T-helper 2 cell treated with Interferon-gamma antibody and Interleukin-4, amounts not matched to agents 100 ng/mL and 5 ng/mL, for 36 hours (primary cell): ENCODE measurements at regions not wholly inside any gene's neighbourhood (a gene's known extent, or its start where the extent isn't known, plus 50 kb on each side); places are given as distances from the start of the nearest gene placed in this dataset.
"Not testable (repeated sequence)": the region's sequence is repeated elsewhere in the genome, so short reads cannot be mapped to it uniquely, and the experiment has no call there.

ENCODE experiments used
- intact Hi-C: fragments of 100-400 bp; cut with micrococcal nuclease; formaldehyde crosslinking; loops from one replicate; pipeline ENCODE4 v1.15.1; 2023

DNA sequence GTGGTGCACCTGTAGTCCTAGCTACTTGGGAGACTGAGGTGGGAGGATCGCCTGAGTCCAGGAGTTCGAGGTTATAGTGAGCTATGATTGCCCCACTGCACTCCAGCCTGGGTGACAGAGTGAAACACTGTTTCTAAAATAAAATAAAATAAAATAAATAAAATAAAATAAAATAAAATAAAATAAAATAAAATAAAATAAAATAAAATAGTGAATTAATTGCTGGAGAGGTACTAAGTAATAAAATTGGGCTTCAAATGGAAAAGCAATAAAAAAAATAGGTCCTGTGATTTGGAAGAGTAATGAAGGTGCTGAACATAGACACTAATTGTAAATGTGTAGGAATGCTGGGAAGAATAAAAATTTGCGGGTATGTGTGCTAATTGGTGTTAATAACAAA is 126.2 kb upstream of the KLF12 start:
- intact Hi-C loops: not testable (repeated sequence)

DNA sequence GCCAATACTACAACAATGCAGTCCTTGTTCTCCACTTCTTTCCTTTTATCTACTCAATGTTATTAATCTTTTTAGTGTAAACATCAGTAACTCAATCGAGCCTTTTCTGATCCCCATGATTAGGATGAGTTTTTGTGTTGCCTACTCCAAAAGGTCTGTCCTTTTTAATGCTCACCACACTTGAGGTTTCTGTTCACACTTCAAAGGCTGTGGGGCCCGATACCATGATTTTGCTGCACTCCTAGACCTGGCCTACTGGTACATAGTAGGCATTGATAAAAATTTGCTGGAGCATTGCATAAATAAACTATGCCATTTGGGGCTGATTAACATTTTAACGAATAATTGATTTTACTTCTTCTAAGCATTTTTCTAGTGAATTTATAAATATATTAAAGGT is 125.4 kb upstream of the KLF12 start:
- intact Hi-C loops: no loop called here

DNA sequence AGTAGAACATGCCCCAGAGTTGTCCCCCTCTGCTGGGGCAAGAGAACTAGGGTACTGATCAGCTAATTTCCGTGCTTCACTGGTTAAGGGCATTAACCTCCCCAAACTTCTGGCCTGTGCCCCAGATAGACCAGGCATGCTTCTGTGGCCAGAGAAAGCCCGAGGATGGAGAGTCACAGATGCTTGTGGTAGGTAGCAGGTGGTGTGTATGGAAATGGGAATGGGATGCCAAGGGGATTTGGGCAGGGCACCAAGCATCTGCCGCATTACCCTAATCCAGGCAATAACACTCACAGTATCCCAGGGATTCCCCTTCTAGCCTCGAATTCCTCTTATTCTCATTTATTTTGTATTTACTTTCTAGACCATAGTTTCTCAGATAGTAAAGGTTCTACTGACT is 124.8 kb upstream of the KLF12 start:
- intact Hi-C loops: no loop called here

DNA sequence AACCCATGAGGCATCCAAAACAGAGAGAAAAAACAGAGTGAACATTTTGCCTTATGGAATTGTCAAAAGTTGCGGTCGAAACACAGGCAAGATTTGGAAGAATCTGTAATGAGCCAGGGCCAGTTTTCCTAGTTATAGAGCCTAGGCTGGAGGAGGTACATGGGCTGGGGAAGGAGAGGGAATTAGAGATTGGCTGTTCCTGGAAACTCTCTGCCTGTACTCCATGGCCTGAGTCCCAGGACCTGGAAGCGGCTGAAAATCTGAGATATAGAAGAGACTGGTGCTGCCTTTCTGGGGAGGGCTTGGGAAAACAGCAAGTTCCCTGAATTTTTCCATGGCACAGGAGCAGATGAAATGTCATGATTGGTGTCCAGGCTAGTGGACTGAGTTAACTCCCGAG is 122.8 kb upstream of the KLF12 start:
- intact Hi-C loops: no loop called here

DNA sequence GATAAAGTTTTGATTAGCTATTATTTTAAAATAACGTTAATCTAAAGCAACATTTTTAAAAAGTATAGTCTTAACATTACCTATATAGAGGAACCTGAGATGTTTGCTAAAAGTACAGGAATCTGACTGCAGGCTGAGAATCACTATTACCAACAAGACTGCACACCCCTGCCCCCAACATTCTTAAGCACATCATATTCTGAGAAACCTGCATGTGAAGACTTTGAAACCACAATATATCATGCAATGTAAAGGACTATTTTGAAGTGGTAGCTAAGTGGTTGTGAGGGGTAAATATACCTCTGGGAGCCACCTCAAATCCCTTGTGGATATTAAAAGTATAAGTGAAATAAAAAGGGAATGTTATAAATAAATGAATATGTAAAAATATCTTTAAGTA is 119.0 kb upstream of the KLF12 start:
- intact Hi-C loops: loop anchor here (1.0 kb wide), 1 partner anchor 9 kb away; no protein-coding TSS in a partner anchor

DNA sequence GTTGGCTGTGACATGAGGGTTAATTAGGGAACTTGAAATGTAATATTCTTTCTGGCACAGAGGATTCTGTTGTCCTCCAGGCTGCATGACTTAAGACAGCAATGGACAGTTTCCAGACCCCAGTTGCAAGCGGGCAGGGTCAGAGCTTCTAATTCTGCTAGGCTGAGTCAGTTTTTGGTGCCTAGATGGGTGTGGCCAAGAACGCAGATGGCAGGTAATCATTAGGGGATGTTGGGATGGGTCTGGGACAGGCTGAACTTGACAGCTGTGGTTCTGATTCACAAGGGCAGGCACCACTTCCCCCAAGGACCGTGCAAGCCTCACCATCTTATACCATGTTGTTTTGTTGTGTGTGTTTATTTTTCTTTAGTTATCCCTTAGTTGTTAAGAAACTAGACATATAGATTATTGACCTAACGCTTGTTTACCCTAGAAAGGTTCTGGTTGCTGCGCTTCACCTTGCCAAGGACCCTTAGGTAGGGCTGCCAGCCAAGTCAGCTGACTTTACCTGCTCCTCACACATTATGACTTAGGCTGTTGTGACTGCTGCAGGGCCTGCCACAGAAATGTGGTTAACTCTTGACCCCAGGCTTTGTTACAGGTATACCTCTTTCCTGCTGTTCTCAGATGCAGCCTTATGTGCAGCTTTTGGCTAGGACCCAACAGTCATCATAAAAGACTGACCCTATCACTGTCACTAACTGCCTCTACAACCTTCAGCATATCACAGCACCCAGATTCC is 117.7 kb upstream of the KLF12 start:
- intact Hi-C loops: no loop called here

DNA sequence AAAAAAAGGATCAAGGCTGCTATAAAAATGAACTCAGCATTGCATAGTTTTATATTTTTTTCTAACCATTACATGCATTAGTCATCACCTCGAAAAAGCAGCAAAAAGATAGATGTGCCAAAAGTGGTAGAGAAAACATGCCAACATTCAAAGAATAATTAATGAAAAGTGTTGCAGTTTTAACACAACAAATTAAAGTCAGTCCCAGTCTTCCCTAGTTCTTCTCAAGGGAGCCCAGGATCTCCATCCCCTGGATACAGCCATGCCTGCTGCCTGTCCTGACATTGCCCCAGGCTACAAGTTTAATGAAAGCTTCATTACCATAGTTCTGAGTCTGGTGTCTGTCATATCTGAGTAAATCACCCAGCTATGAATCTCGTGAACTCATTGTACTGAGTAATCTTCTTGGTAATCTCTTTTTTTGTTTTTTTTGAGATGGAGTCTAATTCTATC is 116.6 kb upstream of the KLF12 start:
- intact Hi-C loops: no loop called here

DNA sequence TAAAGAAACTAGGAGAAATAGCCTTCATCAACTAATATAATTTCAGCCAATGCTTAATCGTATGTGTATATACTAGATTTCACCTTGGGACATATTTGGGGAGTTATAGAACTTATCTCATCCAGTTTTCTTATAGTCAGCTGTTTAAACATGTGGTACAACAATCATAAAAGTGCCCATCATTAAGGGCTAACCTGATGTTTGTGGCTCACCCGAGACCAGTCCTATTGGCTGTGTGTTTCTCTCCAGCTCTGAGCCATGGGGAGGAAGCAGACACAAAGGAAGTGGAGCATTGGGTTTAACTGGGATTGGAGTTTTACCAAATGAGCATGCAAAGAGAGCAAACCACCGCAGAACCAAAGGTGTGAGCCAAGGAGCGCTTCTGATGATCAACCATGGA is 114.3 kb upstream of the KLF12 start:
- intact Hi-C loops: no loop called here

DNA sequence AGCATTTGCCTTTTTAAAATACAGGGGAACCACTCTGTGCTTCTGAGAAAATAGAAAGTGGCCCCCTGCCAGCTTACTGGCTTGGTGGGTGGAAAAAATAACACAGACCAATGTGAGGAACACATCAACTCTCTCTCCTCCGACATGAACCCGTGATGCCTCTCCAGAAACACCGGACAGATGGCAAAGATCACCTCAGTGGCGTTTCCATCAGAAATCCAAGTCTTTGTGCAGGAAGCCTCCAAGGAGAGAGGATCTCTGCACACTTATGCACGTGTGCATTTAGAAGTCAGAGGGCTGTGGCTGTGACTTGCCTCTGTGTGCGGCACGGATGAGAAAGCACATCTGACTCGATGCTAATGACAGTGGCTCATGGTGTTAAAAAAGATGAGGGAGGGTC is 112.3 kb upstream of the KLF12 start:
- intact Hi-C loops: no loop called here

DNA sequence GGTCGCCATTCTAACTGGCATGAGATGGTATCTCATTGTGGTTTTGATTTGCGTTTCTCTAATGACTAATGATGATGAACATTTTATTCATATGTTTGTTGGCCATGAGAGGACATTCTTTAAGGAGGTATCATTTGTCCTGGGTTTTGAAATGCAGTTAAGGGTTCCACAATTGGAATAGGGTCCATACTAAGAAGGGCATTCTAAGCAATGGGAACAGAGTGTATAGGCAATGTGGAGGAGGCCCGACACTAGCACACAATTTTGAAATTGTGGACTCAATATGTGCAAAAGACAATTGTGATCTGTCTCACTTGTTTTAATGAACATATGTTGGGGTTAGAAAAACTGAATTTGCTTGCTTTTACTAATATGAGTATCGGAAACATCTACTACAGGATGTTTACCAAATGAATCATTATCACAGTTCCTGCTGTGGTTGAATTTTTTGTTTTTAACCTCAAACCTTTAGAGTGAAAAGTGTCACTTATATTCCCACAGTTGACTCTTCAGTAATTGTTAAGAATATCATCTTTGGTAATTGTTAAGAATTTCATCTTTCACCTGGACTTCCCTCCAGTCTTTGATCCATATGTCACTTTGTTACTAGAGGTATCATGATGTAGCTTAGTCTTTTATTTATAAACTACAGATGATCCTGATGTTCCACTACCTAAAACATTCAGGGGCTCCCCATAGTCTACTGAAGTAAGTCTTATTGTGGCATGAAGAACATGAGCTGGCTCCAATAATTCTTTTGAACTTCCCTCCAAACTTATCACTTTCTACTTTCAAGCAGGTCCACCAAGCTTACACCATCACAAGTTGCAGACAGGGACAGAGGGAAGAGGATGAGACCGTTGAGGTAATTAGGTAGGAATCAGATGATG is 109.7 kb upstream of the KLF12 start:
- intact Hi-C loops: loop anchor here (1.0 to 5.0 kb wide), 6 partner anchors 9 to 302 kb away; partner anchors contain the start of gene KLF12

DNA sequence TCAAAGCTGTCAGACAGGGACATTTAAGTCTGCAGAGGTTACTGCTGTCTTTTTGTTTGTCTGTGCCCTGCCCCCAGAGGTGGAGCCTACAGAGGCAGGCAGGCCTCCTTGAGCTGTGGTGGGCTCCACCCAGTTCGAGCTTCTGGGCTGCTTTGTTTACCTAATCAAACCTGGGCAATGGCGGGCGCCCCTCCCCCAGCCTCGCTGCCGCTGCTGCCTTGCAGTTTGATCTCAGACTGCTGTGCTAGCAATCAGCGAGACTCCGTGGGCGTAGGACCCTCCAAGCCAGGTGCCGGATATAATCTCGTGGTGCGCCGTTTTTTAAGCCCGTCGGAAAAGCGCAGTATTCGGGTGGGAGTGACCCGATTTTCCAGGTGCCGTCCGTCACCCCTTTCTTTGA is 107.1 kb upstream of the KLF12 start:
- intact Hi-C loops: loop anchor here (5.0 kb wide), 2 partner anchors 179 to 299 kb away; no protein-coding TSS in a partner anchor

DNA sequence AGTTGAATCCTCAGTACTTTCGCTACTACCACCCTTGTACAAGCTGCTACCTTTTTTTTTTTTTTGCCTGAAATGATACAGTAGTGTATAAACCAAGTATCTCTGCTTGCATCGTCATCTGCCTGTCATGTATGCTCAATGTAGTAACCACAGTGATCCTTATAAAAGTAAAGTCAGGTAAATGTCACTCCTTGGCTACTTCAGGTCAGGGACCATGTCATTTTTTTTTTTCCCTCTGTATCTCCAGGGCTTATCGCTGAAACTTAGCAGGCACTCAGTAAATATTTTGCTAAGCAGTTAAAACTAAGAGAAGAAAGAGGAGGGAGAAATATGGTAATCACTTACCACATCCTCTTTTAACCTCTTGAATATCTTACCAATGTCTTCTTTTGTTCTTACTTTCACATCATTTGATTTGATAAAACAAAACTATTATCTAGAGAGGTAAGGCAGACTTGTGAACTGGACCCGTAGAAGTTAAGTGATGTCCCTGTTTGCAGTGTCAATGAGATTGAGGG is 96.8 kb upstream of the KLF12 start:
- intact Hi-C loops: loop anchor here (1.0 to 2.0 kb wide), 3 partner anchors 13 to 1096 kb away; no protein-coding TSS in a partner anchor

DNA sequence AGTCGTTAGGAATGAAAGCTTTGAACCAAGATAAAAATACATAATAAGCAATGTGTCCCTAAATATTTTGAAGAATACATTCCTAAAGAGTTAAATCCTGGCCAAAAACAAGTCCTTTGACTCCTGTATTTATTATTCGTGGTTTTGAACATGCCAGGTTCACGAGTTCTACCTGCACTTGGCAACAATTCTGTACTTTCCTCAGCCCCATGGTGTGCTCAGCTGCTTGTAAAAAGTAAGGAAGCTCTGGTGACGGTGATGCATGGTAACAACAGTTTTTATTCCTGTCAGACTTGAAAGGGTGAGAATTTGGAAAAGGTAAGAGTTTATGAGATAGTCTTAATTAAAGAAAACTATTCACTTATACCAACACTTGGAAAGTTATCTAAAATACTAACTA is 95.0 kb upstream of the KLF12 start:
- intact Hi-C loops: no loop called here

DNA sequence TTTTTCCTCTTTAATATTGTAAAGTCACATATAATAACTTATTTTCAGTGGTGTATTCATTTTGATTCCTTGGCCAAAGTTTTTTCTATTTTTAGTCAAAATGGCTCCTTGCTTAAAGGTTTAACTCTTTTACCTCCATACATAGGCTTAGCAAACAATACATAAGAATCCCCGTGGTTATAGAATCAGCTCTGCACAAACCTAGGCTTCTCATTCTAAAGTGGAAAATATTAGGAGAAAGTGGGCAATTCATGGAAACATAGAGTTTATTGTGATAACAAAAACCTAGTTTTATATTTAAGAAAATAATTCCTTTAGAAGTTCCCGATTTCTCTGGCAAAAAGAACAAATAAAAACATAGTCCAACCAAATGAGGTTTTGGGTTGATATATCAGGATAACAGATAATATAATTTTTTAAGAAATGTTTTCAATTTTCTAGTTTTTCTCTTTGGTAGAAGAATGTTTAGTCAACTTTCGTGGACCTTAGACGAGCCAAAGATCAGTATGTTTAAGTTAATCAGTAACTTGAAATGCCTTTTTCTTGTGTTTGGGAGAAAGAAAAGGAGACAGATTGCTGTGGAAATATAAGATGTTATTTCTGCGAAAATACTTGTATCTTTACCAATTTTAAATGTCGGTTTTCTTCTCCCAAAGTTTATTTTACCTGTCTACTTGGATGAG is 93.4 kb upstream of the KLF12 start:
- intact Hi-C loops: no loop called here

DNA sequence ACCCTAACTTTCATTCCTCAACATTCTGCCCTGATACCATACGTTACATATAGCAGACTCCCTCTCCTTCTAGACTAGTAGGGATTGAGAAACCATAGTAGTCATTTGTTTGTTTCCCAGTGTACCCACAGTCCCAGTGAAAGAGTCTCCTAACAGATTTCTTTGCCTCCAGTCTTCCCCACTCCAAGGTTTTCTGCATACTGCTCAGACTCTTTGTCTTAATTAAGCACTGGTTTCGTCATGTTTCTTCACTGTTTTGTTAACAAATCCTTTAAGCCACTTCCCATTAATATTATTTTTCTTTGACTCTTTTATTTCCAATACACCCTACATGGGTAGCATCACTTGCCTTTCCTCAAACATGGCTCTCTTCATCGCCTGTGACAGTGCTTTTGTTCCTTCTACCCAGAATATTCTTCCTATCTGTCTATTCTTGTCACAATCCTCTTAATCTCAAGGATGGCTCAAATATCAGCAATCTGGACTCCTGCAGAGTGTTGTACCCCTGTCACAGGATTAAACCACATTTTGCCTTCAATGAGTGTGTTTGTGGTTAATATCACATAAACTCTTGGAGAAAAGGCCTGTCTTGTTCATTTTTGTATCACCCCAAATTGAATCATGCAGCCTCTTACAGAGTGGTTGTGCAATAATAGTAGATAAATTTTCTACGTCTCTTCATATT is 92.7 kb upstream of the KLF12 start:
- intact Hi-C loops: no loop called here

DNA sequence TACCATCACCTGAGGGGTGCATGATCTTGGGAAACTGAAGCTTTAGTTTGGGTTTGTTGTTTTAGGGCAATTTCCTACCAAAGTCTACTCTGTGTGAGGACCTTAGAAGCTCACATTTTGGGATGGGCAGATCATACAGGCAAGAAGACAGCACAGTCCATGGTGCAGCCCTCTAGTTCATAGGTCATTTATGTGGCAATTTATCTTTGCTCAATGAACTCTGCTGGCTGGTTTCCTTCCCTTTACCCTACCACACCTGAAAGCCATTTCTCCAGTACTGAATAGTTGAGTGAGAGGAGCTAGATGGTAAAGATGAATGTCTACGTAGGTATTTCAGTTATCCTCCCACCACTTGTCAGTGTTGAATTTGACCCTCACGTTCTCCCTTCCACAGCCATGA is 87.5 kb upstream of the KLF12 start:
- intact Hi-C loops: no loop called here

DNA sequence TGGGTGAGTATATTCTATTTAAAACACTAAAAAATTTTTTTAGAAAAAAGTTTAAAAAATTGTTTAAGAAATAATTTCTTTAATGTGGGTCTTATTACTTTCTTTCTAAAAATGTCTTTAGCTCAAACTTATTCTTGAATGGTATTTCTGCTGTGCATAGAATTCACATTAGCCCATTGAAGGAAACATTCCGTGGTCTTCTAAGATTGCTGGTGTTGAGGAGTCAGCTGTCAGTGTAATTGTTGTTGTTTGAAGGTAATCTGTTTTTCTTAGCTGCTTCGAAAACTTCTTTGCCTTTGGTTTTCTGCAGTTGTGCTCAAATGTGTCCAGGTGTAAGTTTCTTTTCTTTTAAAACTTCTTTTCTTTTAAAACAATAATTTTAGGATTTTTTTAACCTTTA is 85.4 kb upstream of the KLF12 start:
- intact Hi-C loops: no loop called here

DNA sequence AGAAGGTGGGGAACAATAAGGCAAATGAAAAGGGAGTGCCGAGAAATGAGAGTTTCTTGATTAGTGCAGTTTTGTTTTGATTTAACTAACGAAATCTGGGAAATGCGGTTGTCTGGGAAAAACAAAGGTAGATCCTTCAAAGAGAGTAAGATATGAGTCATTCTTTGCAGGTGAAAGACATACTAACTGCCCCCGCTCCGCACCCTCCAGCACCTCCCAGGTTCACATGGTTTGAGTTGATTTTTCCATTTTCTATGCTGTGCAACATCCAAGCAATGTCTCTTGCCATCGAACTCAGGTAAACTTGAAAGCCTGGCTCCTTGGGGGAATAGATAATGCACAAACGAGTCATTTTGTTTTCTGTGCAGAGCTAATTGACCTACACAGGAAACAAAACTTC is 84.1 kb upstream of the KLF12 start:
- intact Hi-C loops: no loop called here

DNA sequence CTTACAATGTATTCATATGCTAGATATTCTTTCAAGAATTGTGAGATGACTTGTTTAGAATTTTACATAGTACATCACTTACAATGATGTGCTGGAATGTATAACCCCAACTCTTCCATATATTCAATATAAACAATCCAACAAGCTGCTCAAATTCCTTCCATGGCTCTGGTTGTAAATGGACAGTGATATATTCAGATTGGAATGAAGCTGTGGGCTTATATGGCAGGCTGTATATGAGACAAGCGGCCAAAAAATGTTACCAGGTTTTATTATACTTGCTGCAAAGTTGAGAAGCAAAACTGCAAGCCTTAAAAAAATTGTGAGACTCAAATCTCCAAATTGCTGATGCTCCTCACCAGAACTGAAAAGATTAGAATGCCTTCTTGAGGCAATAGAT is 83.6 kb upstream of the KLF12 start:
- intact Hi-C loops: no loop called here

DNA sequence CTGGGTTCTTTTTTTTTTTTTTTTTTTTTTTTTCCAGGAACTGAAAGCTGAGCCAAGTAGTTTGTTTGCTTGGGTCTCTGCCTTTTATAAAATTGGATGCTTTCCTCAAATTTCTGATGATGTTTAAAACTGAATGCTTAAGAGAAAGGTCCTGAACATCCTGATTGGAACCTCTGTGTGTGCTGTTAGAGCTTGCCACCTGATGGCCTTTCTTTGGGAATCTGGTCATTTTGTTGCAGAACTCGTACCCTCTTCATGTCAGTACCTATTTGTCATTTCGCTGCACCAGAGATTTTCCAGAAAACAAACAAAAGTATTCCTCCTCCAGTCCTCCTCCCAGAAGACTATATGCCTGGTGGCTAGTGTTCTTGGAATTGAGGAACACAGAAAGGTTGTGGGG is 81.2 kb upstream of the KLF12 start:
- intact Hi-C loops: no loop called here

DNA sequence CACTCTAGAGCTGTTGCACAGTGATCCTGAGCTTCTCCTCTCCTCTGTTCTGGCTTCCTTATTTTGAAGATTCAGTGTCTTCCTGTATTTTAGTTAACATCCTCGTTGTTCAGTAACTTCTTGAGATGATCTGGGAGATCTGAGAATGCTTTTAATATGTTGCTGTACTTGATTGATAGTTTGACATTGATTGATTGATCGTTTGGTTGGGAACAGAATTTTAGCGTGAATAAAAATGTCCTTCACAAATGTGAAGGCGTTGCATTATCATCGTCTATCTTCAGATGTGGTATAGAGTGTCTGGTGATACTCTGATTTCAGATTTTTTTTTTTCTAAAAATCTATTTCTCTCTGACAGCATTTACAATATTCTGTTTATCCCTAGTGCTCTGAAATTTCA is 80.1 kb upstream of the KLF12 start:
- intact Hi-C loops: no loop called here
